Erythroblast (primary cell): ENCODE measurements at regions not wholly inside any gene's neighbourhood (a gene's known extent, or its start where the extent isn't known, plus 50 kb on each side); places are given as distances from the start of the nearest gene placed in this dataset.

Experiments
- GATA1 ChIP-seq: IDR thresholded peaks from 2 replicates; pipeline ENCODE4 v1.6.1; 2011; ENCODE audit warnings: low read depth, mild to moderate bottlenecking, control low read depth, low read length, moderate library complexity
- POLR2A ChIP-seq: IDR thresholded peaks from 2 replicates; pipeline ENCODE4 v1.6.1; 2011; ENCODE audit warnings: mild to moderate bottlenecking, low read length

- TF ChIP-seq POLR2A (no peak), GATA1 (no peak)
Observed at GRCh38 chr2:18077704-18078103, 199.2 kb downstream of the KCNS3 start.
